AG04450 (cell line): ENCODE measurements at regions not wholly inside any gene's neighbourhood (a gene's known extent, or its start where the extent isn't known, plus 50 kb on each side); places are given as distances from the start of the nearest gene placed in this dataset.
"Not testable (repeated sequence)": the region's sequence is repeated elsewhere in the genome, so short reads cannot be mapped to it uniquely, and the experiment has no call there.

Experiments
- CTCF ChIA-PET: fragments of 300-600, 350-600 bp; formaldehyde crosslinking; extraction: SDS; loops from one replicate; lab custom pipeline; 2022; ENCODE audit warnings: antibody characterized with exemption, inconsistent platforms; lab: Charles Lee
- POLR2A ChIA-PET: fragments of 350-600 bp; formaldehyde crosslinking; extraction: SDS; loops from one replicate; lab custom pipeline; 2021; ENCODE audit warnings: antibody characterized with exemption, inconsistent platforms; lab: Yijun Ruan, JAX
- DNase-seq: peaks from one replicate; pipeline ENCODE4 v3.0.0-alpha.2; 2011; ENCODE audit warnings: low read depth, low spot score
- H3K27ac ChIP-seq: one replicate; pipeline ENCODE4 v1.5.1; 2012; ENCODE audit warnings: low read depth, low read length, control low read depth
- H3K27me3 ChIP-seq: one replicate; pipeline ENCODE4 v1.6.0; 2012; ENCODE audit warnings: low read length; ENCODE audit not compliant: control insufficient read depth, insufficient read depth
- H3K4me3 ChIP-seq: 2 replicates; pipeline ENCODE4 v1.5.1; 2011; ENCODE audit warnings: mild to moderate bottlenecking, low read depth, low read length, control low read depth
- H3K9me3 ChIP-seq: 2 replicates; pipeline ENCODE4 v1.5.1; 2012; ENCODE audit warnings: low read length; ENCODE audit not compliant: control insufficient read depth, insufficient read depth
- TF ChIP-seq, protein P1 (sequence below): IDR thresholded peaks from 2 replicates; pipeline ENCODE4 v1.5.1; 2011; ENCODE audit warnings: low read depth, low read length, control low read depth, inconsistent platforms

DNA sequence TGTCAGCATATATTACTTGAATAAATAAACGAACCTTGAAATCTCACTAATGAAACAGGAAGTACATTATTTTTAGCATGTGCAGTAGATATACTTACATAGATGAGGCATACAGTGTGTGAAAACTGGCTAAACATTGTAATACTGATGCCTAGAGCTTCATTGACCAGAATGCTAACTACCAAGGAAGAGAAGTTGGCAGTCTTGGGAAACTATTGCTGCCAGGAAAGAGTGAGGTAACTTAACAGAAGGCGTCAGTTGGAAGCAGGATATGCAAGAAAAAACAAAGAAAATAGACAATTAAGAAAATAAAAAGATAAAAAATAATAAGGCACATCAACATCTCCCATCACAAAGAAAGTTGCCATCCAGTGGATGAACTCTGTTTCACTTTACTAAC is 963.0 kb downstream of the TDRD15 start:
- no peaks in the 10 kb centered on the region for H3K27me3 ChIP-seq
- H3K27ac ChIP-seq = no peak overlapping the region
- no peak for DNase-seq
- TF ChIP-seq, protein P1, sequence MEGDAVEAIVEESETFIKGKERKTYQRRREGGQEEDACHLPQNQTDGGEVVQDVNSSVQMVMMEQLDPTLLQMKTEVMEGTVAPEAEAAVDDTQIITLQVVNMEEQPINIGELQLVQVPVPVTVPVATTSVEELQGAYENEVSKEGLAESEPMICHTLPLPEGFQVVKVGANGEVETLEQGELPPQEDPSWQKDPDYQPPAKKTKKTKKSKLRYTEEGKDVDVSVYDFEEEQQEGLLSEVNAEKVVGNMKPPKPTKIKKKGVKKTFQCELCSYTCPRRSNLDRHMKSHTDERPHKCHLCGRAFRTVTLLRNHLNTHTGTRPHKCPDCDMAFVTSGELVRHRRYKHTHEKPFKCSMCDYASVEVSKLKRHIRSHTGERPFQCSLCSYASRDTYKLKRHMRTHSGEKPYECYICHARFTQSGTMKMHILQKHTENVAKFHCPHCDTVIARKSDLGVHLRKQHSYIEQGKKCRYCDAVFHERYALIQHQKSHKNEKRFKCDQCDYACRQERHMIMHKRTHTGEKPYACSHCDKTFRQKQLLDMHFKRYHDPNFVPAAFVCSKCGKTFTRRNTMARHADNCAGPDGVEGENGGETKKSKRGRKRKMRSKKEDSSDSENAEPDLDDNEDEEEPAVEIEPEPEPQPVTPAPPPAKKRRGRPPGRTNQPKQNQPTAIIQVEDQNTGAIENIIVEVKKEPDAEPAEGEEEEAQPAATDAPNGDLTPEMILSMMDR = no peak
- ChIA-PET POLR2A (no interaction called here), CTCF (no interaction called here)
- H3K9me3 ChIP-seq = no peaks in the 10 kb centered on the region
- H3K4me3 ChIP-seq = no peak overlapping the region

DNA sequence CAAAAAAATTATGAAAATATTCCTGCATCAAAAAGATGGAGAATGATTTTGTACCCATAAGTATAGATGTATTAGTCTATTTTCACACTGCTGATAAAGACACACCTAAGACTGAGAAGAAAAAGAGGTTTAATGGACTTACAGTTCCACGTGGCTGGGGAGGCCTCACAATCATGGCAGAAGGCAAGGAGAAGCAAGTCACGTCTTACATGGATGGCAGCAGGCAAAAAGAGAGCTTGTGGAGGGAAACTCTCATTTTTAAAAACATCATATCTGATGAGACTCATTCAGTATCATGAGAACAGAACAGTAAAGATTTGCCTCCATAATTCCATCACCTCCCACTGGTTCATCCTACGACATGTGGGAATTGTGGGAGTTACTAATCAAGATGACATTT is 979.8 kb downstream of the TDRD15 start:
- H3K9me3 ChIP-seq, H3K27me3 ChIP-seq, CTCF ChIA-PET, DNase-seq, POLR2A ChIA-PET, H3K4me3 ChIP-seq, H3K27ac ChIP-seq: not testable (repeated sequence)

DNA sequence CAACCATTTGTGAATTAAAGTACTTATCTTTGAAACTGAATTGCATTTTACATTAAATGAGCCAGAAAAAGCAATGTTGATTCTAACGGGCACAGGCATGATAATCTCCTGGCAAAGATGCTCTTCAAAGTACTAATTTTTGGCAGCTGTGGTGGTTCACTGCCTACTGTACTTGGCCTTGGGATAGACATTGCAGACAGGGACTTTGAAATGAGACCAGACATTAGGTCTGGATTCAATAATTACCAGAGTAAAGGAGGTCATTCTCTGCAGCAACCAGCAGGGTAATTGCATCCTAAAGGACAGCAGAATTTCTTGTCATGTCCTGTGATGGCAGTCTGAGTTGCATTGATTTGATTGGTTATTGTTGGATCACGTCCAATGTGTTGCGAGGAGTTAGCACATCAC is 986.5 kb downstream of the TDRD15 start:
- POLR2A ChIA-PET = no interaction called here
- H3K27me3 ChIP-seq = no peaks in the 10 kb centered on the region
- TF ChIP-seq, protein P1 = no peak
- CTCF ChIA-PET = no interaction called here
- no peak for DNase-seq
- H3K9me3 ChIP-seq = no peaks in the 10 kb centered on the region; the same call in 1 of the 2 replicates
- H3K27ac ChIP-seq = no peak overlapping the region
- H3K4me3 ChIP-seq = no peak overlapping the region

DNA sequence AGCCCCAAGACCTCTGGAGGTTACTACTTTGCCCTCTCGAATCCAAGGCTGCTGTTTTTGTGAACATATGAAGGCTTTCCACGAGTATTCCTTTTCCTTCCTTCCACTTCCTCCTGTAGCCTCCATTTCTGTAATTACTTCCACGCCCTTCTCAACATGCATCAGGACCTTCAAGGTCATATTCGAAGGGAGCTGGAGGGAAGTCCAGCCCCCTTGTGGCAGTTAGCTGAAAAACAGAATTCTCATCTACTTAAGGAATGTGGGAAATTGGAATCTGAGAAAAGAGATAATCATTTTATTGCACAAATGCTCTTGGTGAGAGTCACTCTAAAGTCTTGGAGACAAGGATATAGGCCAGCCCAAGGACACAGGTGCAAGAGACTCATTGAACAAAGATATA is 1000.2 kb downstream of the TDRD15 start:
- Histone ChIP-seq H3K27ac (no peak overlapping the region), H3K9me3 (no peaks in the 10 kb centered on the region), H3K4me3 (no peak overlapping the region), H3K27me3 (no peaks in the 10 kb centered on the region)
- ChIA-PET CTCF (interaction anchor here (0.7 kb wide), 1 partner anchor 742 kb away, joined by 3 read pairs; no protein-coding TSS in a partner anchor), POLR2A (no interaction called here)
- no peak for DNase-seq
- TF ChIP-seq, protein P1 = peak; percentile 29; the same call in 1 of the 2 replicates

DNA sequence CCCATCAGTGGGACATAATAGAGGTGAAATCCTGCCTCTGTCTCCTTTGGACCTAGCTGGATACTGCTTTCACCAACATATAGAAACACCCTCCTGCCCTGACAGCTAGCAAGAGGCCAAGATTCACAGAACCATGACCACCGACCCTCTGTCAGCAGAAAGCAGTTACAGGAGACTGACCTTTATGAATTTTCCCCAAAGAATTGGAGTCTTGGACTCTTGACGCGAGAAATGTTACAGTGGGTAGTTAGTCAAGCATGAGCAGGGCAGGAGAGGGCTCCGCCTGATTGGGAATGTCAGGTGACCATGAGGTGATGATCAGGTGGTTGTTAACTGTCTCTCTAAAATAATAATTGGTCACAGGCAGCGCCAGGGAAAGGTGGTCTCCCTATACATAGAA is 1002.3 kb downstream of the TDRD15 start:
- H3K27ac ChIP-seq = no peak overlapping the region
- no peak for DNase-seq
- TF ChIP-seq, protein P1 = no peak
- H3K27me3 ChIP-seq = no peaks in the 10 kb centered on the region
- no peak overlapping the region for H3K4me3 ChIP-seq
- ChIA-PET POLR2A (no interaction called here), CTCF (no interaction called here)
- no peaks in the 10 kb centered on the region for H3K9me3 ChIP-seq

DNA sequence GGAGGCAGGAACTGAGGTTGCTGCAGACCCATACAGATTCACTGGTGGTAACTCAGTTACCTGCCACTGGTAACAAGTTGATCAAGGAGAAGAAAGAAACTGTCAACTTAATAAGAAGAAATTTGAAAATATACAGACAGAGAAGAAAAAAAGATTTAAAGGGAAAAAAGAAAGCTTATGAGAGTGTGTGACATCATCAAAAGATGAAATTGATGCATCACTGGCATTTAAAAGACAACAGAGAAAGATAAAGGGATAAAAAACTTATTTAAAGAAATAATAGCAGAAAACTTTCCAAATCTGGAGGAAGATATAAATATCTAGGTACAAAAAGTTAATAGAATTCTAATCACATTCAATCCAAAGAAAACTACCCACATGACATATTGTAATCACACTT is 1003.2 kb downstream of the TDRD15 start:
- DNase-seq = no peak
- CTCF ChIA-PET = no interaction called here
- Histone ChIP-seq H3K4me3 (no peak overlapping the region), H3K27ac (no peak overlapping the region), H3K27me3 (no peaks in the 10 kb centered on the region), H3K9me3 (no peaks in the 10 kb centered on the region)
- TF ChIP-seq, protein P1 = no peak
- POLR2A ChIA-PET = no interaction called here
